H1 (cell line): ENCODE measurements at regions not wholly inside any gene's neighbourhood (a gene's known extent, or its start where the extent isn't known, plus 50 kb on each side); places are given as distances from the start of the nearest gene placed in this dataset.

ENCODE experiments used
- CTCF ChIA-PET: fragments of 300-600 bp; sonication (Branson Sonifier 250); formaldehyde crosslinking; loops from one replicate; lab custom pipeline; 2021; ENCODE audit not compliant: partially characterized antibody; lab: Charles Lee
- POLR2A ChIA-PET: fragments of 300-600 bp; sonication (Branson Sonifier 250); formaldehyde crosslinking; loops from one replicate; lab custom pipeline; 2021; ENCODE audit warnings: inconsistent platforms; ENCODE audit not compliant: partially characterized antibody; lab: Charles Lee
- DNase-seq, 2 experiments: peaks; one replicate each; pipeline versions ENCODE4 v3.0.0 to v3.0.0-alpha.2; 2010 to 2022; ENCODE audit warnings: low spot score in 2 of 2, low read depth in 1 of 2, mixed read lengths in 1 of 2
- FAIRE-seq: peaks from 2 replicates; lab custom pipeline; 2011; peaks lifted over from hg19 to GRCh38; lab: Jason Lieb, UNC
- H2AFZ ChIP-seq: 2 replicates; pipeline ENCODE4 v1.8.1; 2012; ENCODE audit warnings: low read length, inconsistent platforms
- H2AK5ac ChIP-seq: 2 replicates; pipeline ENCODE4 v1.6.1; 2013; ENCODE audit warnings: low read depth, low read length
- H2BK120ac ChIP-seq: replicated peaks from 2 replicates; pipeline ENCODE3; 2013; ENCODE audit warnings: low read depth, low read length, inconsistent platforms
- H2BK12ac ChIP-seq: 2 replicates; pipeline ENCODE4 v1.6.1; 2013; ENCODE audit warnings: low read depth, low read length
- H2BK15ac ChIP-seq: 2 replicates; pipeline ENCODE4 v1.6.1; 2013; ENCODE audit warnings: low read length
- H2BK20ac ChIP-seq: 2 replicates; pipeline ENCODE4 v1.6.1; 2013; ENCODE audit warnings: low read length
- H2BK5ac ChIP-seq: 2 replicates; pipeline ENCODE4 v1.6.1; 2013; ENCODE audit warnings: low read depth, low read length
- H3K14ac ChIP-seq: 2 replicates; pipeline ENCODE4 v1.6.1; 2013; ENCODE audit warnings: inconsistent platforms; ENCODE audit not compliant: insufficient read length
- H3K18ac ChIP-seq: 2 replicates; pipeline ENCODE4 v1.6.1; 2013; ENCODE audit warnings: low read length; ENCODE audit errors: extremely low read depth
- H3K23ac ChIP-seq: 2 replicates; pipeline ENCODE4 v1.6.1; 2013; ENCODE audit warnings: inconsistent platforms; ENCODE audit not compliant: insufficient read length
- H3K23me2 ChIP-seq: 2 replicates; pipeline ENCODE4 v1.6.1; 2013; ENCODE audit warnings: low read depth, low read length
- H3K27ac ChIP-seq: 2 replicates; pipeline ENCODE4 v1.6.1; 2011; ENCODE audit warnings: low read depth, low read length, inconsistent platforms
- H3K27me3 ChIP-seq, 4 experiments: replicated peaks in 1 of 4; 1 replicate in 1 of 4; 2 replicates in 3 of 4; pipeline versions ENCODE4 v1.6.1 to v1.8.1; 2011 to 2013; ENCODE audit warnings: low read length in 3 of 4, mild to moderate bottlenecking in 3 of 4, inconsistent platforms in 2 of 4, mixed read lengths in 2 of 4, moderate library complexity in 1 of 4; ENCODE audit not compliant: control insufficient read depth in 3 of 4, insufficient read depth in 3 of 4; ENCODE audit errors: extremely low read depth in 1 of 4
- H3K36me3 ChIP-seq, 4 experiments: 2 replicates each; pipeline versions ENCODE4 v1.6.1 to v1.8.1; 2011 to 2013; ENCODE audit warnings: mild to moderate bottlenecking in 4 of 4, low read length in 3 of 4, moderate library complexity in 2 of 4, control low read depth in 1 of 4, inconsistent platforms in 1 of 4; ENCODE audit not compliant: insufficient read depth in 4 of 4, control insufficient read depth in 2 of 4
- H3K4ac ChIP-seq: replicated peaks from 2 replicates; pipeline ENCODE3; 2013; ENCODE audit warnings: low read length, low read depth, mixed read lengths, inconsistent platforms; ENCODE audit not compliant: insufficient read length
- H3K4me1 ChIP-seq, 4 experiments: replicated peaks in 1 of 4; 1 replicate in 1 of 4; 2 replicates in 3 of 4; pipeline versions ENCODE4 v1.6.1 to v1.8.1; 2011 to 2013; ENCODE audit warnings: low read length in 3 of 4, inconsistent platforms in 2 of 4, mixed read lengths in 1 of 4; ENCODE audit not compliant: insufficient read depth in 4 of 4, control insufficient read depth in 3 of 4
- H3K4me2 ChIP-seq, 2 experiments: 2 replicates each; pipeline versions ENCODE4 v1.6.1 to v1.8.1; 2011 to 2013; ENCODE audit warnings: low read depth in 2 of 2, low read length in 2 of 2, control low read depth in 1 of 2, inconsistent platforms in 1 of 2, mild to moderate bottlenecking in 1 of 2; ENCODE audit not compliant: insufficient read depth in 1 of 2
- H3K4me3 ChIP-seq, 4 experiments: fragments of 200-600, 300-600 bp in 1 of 4; sonication (generic), shearing (Covaris generic), sonication (Bioruptor Twin) in 1 of 4; 2 replicates each; pipeline versions ENCODE4 v1.5.1 to v1.8.1; 2011 to 2016; ENCODE audit warnings: low read length in 4 of 4, low read depth in 3 of 4, control low read depth in 2 of 4, inconsistent platforms in 2 of 4, mild to moderate bottlenecking in 2 of 4, mixed read lengths in 1 of 4, moderate library complexity in 1 of 4; ENCODE audit not compliant: insufficient read depth in 2 of 4; ENCODE audit errors: extremely low read depth in 1 of 4
- H3K56ac ChIP-seq: replicated peaks from 2 replicates; pipeline ENCODE3; 2013; ENCODE audit warnings: low read depth, mild to moderate bottlenecking, mixed read lengths, low read length, inconsistent platforms; ENCODE audit not compliant: insufficient read length
- H3K79me1 ChIP-seq: 2 replicates; pipeline ENCODE4 v1.6.1; 2013; ENCODE audit warnings: low read depth, low read length, control low read depth
- H3K79me2 ChIP-seq, 2 experiments: 2 replicates each; pipeline versions ENCODE4 v1.6.1 to v1.8.1; 2012 to 2013; ENCODE audit warnings: low read length in 2 of 2, mild to moderate bottlenecking in 2 of 2, inconsistent platforms in 1 of 2; ENCODE audit not compliant: insufficient read depth in 2 of 2, control insufficient read depth in 1 of 2
- H3K9ac ChIP-seq, 4 experiments: replicated peaks in 1 of 4; 1 replicate in 1 of 4; 2 replicates in 3 of 4; pipeline versions ENCODE4 v1.6.1 to v1.8.1; 2011 to 2013; ENCODE audit warnings: low read depth in 3 of 4, low read length in 3 of 4, control low read depth in 2 of 4, mild to moderate bottlenecking in 2 of 4, moderate library complexity in 2 of 4, inconsistent platforms in 1 of 4; ENCODE audit errors: extremely low read depth in 1 of 4
- H3K9me3 ChIP-seq, 2 experiments: 2 replicates each; pipeline versions ENCODE4 v1.6.1 to v1.8.1; 2012 to 2013; ENCODE audit warnings: mild to moderate bottlenecking in 2 of 2, moderate library complexity in 2 of 2, control low read depth in 1 of 2, inconsistent platforms in 1 of 2, low read depth in 1 of 2, low read length in 1 of 2, mixed read lengths in 1 of 2; ENCODE audit not compliant: insufficient read depth in 2 of 2
- H4K20me1 ChIP-seq, 2 experiments: replicated peaks in 1 of 2; 2 replicates each; pipeline versions ENCODE3 to v1.8.1; 2011 to 2013; ENCODE audit warnings: inconsistent platforms in 2 of 2, low read length in 2 of 2, mild to moderate bottlenecking in 1 of 2; ENCODE audit not compliant: insufficient read depth in 2 of 2, control insufficient read depth in 1 of 2
- H4K5ac ChIP-seq: 2 replicates; pipeline ENCODE4 v1.6.1; 2013; ENCODE audit warnings: low read length, low read depth, mixed read lengths, inconsistent platforms; ENCODE audit not compliant: insufficient read length
- H4K8ac ChIP-seq: 2 replicates; pipeline ENCODE4 v1.8.0; 2013; ENCODE audit warnings: mild to moderate bottlenecking, moderate library complexity, low read length, inconsistent platforms; ENCODE audit not compliant: insufficient read depth; ENCODE audit errors: extremely low read depth
- H4K91ac ChIP-seq: replicated peaks from 2 replicates; pipeline ENCODE3; 2013; ENCODE audit warnings: low read length, mixed read lengths, inconsistent platforms; ENCODE audit not compliant: insufficient read length
- CHD2 ChIP-seq: IDR thresholded peaks from 2 replicates; pipeline ENCODE4 v1.6.1; 2012; ENCODE audit warnings: low read length, improper control_type of control experiment
- FOSL1 ChIP-seq: IDR thresholded peaks from 2 replicates; pipeline ENCODE4 v1.6.1; 2011; ENCODE audit warnings: mild to moderate bottlenecking, low read depth, low read length, moderate library complexity; ENCODE audit not compliant: insufficient read depth
- KDM1A ChIP-seq: fragments of 200-600, 300-600 bp; sonication (generic); IDR thresholded peaks from 2 replicates; pipeline ENCODE4 v1.7.1; 2016; ENCODE audit warnings: mild to moderate bottlenecking, low read length, borderline replicate concordance
- KDM4A ChIP-seq: IDR thresholded peaks from one replicate; pipeline ENCODE4 v1.7.1; 2012; ENCODE audit warnings: low read depth, mild to moderate bottlenecking, moderate library complexity, low read length, inconsistent platforms; ENCODE audit not compliant: severe bottlenecking
- KDM5A ChIP-seq: fragments of 200-600 bp; IDR thresholded peaks from 2 replicates; pipeline ENCODE4 v1.7.1; 2012; ENCODE audit warnings: mild to moderate bottlenecking, low read length, inconsistent platforms, mixed read lengths
- NANOG ChIP-seq: IDR thresholded peaks from 2 replicates; pipeline ENCODE4 v1.6.1; 2011; ENCODE audit warnings: low read length, low read depth, mild to moderate bottlenecking, inconsistent platforms; ENCODE audit not compliant: insufficient read depth, poor library complexity, severe bottlenecking
- PHF8 ChIP-seq: fragments of 200-600 bp; sonication (generic); conservative IDR thresholded peaks from 2 replicates; pipeline ENCODE4 v1.7.1; 2012; ENCODE audit warnings: low read depth, mild to moderate bottlenecking, inconsistent platforms, low read length, moderate library complexity
- RAD21 ChIP-seq, 2 experiments: IDR thresholded peaks in 1 of 2; conservative IDR thresholded peaks in 1 of 2; 2 replicates each; pipeline ENCODE4 v1.6.1; 2011; ENCODE audit warnings: low read depth in 2 of 2, low read length in 2 of 2, improper control_type of control experiment in 1 of 2, inconsistent platforms in 1 of 2, mild to moderate bottlenecking in 1 of 2, moderate library complexity in 1 of 2
- RFX5 ChIP-seq: IDR thresholded peaks from 2 replicates; pipeline ENCODE4 v1.6.1; 2011; ENCODE audit warnings: low read depth, low read length, improper control_type of control experiment, borderline replicate concordance
- SIN3A ChIP-seq, 2 experiments: IDR thresholded peaks in 1 of 2; conservative IDR thresholded peaks in 1 of 2; 2 replicates each; pipeline ENCODE4 v1.6.1; 2011 to 2012; ENCODE audit warnings: low read length in 2 of 2, improper control_type of control experiment in 1 of 2, low read depth in 1 of 2, mild to moderate bottlenecking in 1 of 2
- ZNF274 ChIP-seq: IDR thresholded peaks from 2 replicates; pipeline ENCODE4 v1.7.0; 2012; ENCODE audit warnings: low read length, borderline replicate concordance; ENCODE audit errors: extremely low read depth
- WGBS, 2 experiments: shearing (Covaris generic) in 1 of 2; methylation state at CpG; one replicate each; pipeline versions ENCODE4 v1.1.6 to v1.1.7; 2013 to 2015; ENCODE audit warnings: low lambda C conversion rate in 2 of 2, mixed read lengths in 2 of 2, inconsistent platforms in 1 of 2, low coverage in 1 of 2, missing lambda C conversion rate in 1 of 2; ENCODE audit not compliant: insufficient replicate concordance in 2 of 2, insufficient coverage in 1 of 2, insufficient read length in 1 of 2; ENCODE audit errors: extremely low coverage in 1 of 2, missing lambda C conversion rate in 1 of 2; 5-methylcytosine and 5-hydroxymethylcytosine counted together
- TF ChIP-seq, protein P1 (sequence below): IDR thresholded peaks from 2 replicates; pipeline ENCODE4 v1.6.1; 2011; ENCODE audit warnings: low read length, improper control_type of control experiment

DNA sequence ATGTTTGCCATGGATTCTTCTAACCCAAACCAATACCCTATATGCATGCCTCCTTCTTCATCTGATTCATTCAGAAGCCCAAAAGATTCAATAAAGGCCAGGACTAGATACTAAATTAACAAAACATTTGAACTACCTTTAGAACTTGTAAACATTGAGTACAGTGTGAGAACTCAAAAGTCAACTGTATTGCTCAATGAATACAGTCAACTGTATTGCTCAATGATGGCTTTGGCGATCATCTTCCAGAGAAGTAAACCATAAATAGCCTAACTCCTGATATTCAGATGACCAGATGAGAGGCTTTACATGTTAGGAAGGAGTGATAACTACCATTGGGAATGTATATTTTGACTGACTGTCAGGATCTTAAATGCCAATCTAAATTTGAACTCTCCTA is 206.5 kb upstream of the ITGA4 start:
- no peaks in the 10 kb centered on the region for H4K20me1 ChIP-seq
- no peaks in the 10 kb centered on the region for H3K4me1 ChIP-seq
- no peaks in the 10 kb centered on the region for H3K36me3 ChIP-seq
- no peak overlapping the region for H4K91ac ChIP-seq
- no peak overlapping the region for H2AFZ ChIP-seq
- no peak overlapping the region for H2BK15ac ChIP-seq
- DNase-seq, result no peak
- FAIRE-seq, result no peak
- H3K79me2 ChIP-seq, result no peaks in the 10 kb centered on the region
- WGBS, 2 experiments, result 93% methylated on average over 1 of the region's 1 CpG; no CpG with 5 or more reads in 1 of the 2 experiments
- no peak overlapping the region for H2AK5ac ChIP-seq
- no peaks in the 10 kb centered on the region for H3K27me3 ChIP-seq
- H3K23me2 ChIP-seq, result no peaks in the 10 kb centered on the region
- no peak overlapping the region for H3K56ac ChIP-seq
- CTCF ChIA-PET, result no interaction called here
- no peak overlapping the region for H3K4ac ChIP-seq
- H3K4me3 ChIP-seq, result no peak overlapping the region
- no peaks in the 10 kb centered on the region for H3K9me3 ChIP-seq
- H2BK120ac ChIP-seq, result no peak overlapping the region
- no peak overlapping the region for H3K23ac ChIP-seq
- no peaks in the 10 kb centered on the region for H3K79me1 ChIP-seq
- H3K18ac ChIP-seq, result no peak overlapping the region
- POLR2A ChIA-PET, result no interaction called here
- no peak overlapping the region for H4K8ac ChIP-seq
- no peak overlapping the region for H2BK5ac ChIP-seq
- no peak overlapping the region for H3K4me2 ChIP-seq
- no peak overlapping the region for H2BK12ac ChIP-seq
- no peak overlapping the region for H2BK20ac ChIP-seq
- H4K5ac ChIP-seq, result no peak overlapping the region
- no peak overlapping the region for H3K27ac ChIP-seq
- H3K9ac ChIP-seq, result no peak overlapping the region
- H3K14ac ChIP-seq, result no peak overlapping the region
- TF ChIP-seq RFX5, result no peak
- no peak for TF ChIP-seq SIN3A (conservative IDR thresholded peaks at IDR 0.05 in 1 of 2, IDR thresholded peaks at IDR 0.05 in 1 of 2; ENCODE audit: low read depth in 1 of 2, low read length in 2 of 2)
- no peak for TF ChIP-seq CHD2
- TF ChIP-seq KDM1A, result no peak
- TF ChIP-seq KDM5A, result no peak
- TF ChIP-seq, protein P1, sequence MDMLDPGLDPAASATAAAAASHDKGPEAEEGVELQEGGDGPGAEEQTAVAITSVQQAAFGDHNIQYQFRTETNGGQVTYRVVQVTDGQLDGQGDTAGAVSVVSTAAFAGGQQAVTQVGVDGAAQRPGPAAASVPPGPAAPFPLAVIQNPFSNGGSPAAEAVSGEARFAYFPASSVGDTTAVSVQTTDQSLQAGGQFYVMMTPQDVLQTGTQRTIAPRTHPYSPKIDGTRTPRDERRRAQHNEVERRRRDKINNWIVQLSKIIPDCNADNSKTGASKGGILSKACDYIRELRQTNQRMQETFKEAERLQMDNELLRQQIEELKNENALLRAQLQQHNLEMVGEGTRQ, result no peak
- no peak for TF ChIP-seq ZNF274
- no peak for TF ChIP-seq FOSL1
- no peak for TF ChIP-seq KDM4A
- no peak for TF ChIP-seq RAD21 (IDR thresholded peaks at IDR 0.05 in 1 of 2, conservative IDR thresholded peaks at IDR 0.05 in 1 of 2; ENCODE audit: low read depth in 2 of 2, low read length in 2 of 2)
- no peak for TF ChIP-seq NANOG
- no peak for TF ChIP-seq PHF8
